HG03135 (cell line): ENCODE measurements at regions not wholly inside any gene's neighbourhood (a gene's known extent, or its start where the extent isn't known, plus 50 kb on each side); places are given as distances from the start of the nearest gene placed in this dataset.
"Not testable (repeated sequence)": the region's sequence is repeated elsewhere in the genome, so short reads cannot be mapped to it uniquely, and the experiment has no call there.

ENCODE experiments used
- ATAC-seq: cut with Tn5 transposase; IDR thresholded peaks from one replicate; pipeline ENCODE4 v1.9.1; 2021; ENCODE audit warnings: mild to moderate bottlenecking, moderate library complexity; ENCODE audit not compliant: unreplicated experiment

DNA sequence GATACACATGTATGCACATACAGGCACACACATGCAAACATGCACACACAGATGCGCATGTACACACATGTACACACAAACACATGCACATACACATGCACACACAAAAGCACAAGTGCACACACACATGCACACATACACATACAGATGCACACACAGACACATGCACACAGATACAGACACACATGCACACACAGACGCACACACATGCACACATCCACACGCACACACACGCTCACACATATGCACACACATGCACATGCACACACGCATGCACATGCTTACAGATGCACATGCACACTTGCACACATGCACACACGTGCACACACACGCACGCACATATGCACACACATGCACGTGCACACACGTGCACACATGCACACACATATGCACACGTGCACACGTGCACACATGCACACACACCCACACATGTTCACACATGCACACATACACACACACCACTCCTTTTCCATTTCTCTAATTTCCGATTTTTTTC lies 283.8 kb upstream of the FRG2C start:
- no peak for ATAC-seq

DNA sequence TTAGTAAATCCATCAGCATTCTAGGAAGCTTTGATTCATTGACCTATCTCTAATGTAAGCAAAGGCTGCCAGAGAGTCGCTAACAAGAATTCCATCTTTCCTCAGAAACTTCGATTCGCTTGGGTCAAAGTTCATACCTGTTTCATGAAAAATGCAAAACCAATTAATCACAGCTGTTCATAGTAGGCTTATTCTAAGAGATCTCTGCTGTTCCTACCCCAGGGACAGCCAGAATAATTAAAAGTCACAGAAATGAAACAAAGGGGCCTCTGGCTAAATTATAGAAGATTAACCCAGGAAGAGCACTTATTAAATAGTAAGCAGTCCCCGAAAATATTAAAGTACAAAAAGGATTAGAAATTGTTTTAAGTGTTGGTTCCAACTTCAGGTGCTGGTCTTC lies 280.1 kb upstream of the FRG2C start:
- ATAC-seq: not testable (repeated sequence)

- not testable (repeated sequence) for ATAC-seq
Measured at GRCh38 chr3:75388486-75389124, 275.5 kb upstream of the FRG2C start.

DNA sequence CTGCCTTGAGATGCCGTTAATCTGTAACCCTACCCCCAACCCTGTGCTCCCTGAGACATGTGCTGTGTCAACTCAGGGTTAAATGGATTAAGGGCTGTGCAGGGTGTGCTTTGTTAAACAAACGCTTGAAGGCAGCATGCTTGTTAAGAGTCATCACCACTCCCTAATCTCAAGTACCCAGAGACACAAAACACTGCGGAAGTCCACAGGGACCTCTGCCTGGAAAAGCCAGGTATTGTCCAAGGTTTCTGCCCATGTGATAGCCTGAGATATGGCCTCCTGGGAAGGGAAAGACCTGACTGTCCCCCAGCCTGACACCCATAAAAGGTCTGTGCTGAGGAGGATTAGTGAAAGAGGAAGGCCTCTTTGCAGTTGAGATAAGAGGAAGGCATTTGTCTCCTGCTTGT lies 270.8 kb upstream of the FRG2C start:
- not testable (repeated sequence) for ATAC-seq

DNA sequence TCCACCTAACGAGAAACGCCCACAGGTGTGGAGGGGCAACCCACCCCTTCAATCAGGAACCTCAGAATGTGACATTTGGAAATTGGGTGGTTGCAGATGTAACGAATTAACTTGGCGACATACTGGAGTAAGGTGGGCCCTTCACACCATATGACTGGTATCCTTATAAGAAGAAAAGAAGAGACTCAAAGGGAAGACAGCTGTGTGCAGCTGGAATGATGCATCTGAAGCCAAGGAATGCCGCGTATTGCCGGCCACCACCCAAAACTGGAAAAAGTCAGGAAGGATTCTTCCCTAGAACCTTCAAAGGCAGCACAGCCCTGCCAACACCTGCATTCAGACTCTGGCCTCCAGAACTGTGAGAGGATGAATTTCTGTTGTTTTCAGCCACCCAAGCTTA lies 270.0 kb upstream of the FRG2C start:
- ATAC-seq: not testable (repeated sequence)

GRCh38 chr3:75394562-75395360 lies 269.4 kb upstream of the FRG2C start:
- not testable (repeated sequence) for ATAC-seq

GRCh38 chr3:75395580-75396315 lies 268.4 kb upstream of the FRG2C start:
- ATAC-seq: no peak

- ATAC-seq: no peak
Measured at GRCh38 chr3:75396316-75396802, 267.8 kb upstream of the FRG2C start.

DNA sequence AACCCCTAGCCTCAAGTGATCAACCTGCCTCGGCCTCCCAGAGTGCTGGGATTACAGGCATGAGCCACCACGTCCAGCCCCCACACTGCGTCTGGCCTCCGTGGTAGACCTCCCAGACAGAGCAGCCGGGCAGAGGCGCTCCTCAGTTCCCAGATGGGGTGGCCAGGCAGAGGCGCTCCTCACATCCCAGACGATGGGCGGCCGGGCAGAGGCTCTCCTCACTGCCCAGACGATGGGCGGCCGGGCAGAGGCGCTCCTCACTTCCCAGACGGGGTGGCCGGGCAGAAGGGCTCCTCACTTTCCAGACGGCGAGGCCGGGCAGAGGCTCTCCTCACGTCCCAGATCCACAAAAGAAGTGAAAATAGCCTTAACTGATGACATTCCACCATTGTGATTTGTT lies 266.6 kb upstream of the FRG2C start:
- not testable (repeated sequence) for ATAC-seq

GRCh38 chr3:75422101-75422945 lies 241.8 kb upstream of the FRG2C start:
- not testable (repeated sequence) for ATAC-seq

- not testable (repeated sequence) for ATAC-seq
Measured at GRCh38 chr3:75425379-75425778, 238.7 kb upstream of the FRG2C start.

- ATAC-seq: not testable (repeated sequence)
Measured at GRCh38 chr3:75427486-75427885, 236.6 kb upstream of the FRG2C start.

GRCh38 chr3:75427906-75428305 lies 236.2 kb upstream of the FRG2C start:
- ATAC-seq: not testable (repeated sequence)

DNA sequence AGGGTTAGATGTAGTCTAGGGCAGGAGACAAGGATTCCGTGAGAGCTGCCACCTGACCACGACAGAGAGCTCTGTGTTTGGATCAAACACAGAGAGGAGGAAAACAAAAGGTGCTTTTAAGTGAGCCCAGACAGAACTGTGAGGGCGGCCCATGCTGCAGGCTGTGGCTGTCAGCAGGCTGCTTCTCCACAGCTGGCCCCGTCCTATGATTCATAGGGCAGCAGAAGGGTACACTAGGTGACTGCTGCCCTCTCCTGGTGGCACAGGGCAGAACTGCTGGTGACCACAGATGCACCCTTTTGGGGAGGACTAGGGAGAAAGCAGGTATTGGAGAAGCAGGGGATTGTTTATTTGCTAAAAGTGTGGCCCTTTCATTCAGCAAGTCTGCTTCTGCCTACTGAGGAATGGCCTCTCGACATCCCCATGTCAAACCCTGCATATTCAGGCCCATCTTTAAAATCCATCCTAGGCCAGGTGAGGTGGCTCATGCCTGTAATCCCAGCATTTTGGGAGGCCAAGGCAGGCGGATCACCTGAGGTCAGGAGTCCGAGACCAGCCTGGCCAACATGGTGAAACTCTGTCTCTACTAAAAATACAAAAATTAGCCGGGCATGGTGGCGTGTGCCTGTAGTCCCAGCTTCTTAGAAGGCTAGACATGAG lies 234.4 kb upstream of the FRG2C start:
- not testable (repeated sequence) for ATAC-seq

GRCh38 chr3:75430406-75430805 lies 233.7 kb upstream of the FRG2C start:
- not testable (repeated sequence) for ATAC-seq

DNA sequence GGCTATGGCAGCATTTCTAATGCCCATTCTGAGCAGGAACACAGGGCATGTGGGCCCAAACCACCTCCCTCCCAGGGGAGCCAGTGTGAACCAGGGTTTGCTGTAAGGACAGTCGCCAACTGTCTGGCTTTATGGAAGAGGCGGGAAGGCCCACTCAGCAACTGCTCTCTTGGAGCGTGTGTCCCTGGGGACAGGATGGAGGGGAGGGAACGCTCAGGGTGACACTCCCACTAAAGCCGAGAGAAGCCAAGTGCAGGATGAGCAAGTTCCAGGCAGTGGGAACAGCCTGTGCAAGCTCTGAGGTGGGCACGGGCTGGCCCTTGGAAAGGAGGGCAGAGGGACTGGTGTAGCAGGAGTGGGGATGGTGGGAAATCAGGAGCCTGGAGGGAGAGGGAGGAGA lies 233.0 kb upstream of the FRG2C start:
- ATAC-seq: not testable (repeated sequence)

GRCh38 chr3:75432466-75432865 lies 231.7 kb upstream of the FRG2C start:
- ATAC-seq: not testable (repeated sequence)

GRCh38 chr3:75432885-75433284 lies 231.2 kb upstream of the FRG2C start:
- ATAC-seq: not testable (repeated sequence)

DNA sequence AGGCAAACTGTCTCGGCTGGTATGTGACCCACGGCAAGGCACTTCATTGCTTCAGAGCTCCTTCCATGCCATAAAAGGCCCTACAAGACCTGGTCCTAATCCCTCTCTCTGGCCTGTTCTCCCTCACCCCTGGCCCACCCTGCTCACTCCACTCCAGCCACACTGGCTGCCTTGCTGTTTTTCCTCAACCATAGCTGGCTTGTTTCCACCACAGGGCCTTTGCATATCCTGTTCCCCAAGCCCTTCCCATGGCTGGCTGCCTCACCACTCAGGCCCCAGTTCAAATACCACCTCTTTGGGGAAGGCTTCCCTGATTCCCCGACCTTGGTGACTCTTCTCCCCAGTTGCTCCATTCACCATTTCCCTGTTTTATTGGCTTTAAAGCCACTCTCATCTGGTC lies 230.8 kb upstream of the FRG2C start:
- ATAC-seq: not testable (repeated sequence)
